Keratinocyte (primary cell): ENCODE measurements at regions not wholly inside any gene's neighbourhood (a gene's known extent, or its start where the extent isn't known, plus 50 kb on each side); places are given as distances from the start of the nearest gene placed in this dataset.
"Not testable (repeated sequence)": the region's sequence is repeated elsewhere in the genome, so short reads cannot be mapped to it uniquely, and the experiment has no call there.

Source experiments
- DNase-seq: peaks from one replicate; pipeline ENCODE4 v3.0.0-alpha.2; 2011; ENCODE audit warnings: low read depth, missing footprints, low spot score
- FAIRE-seq: peaks from 2 replicates; lab custom pipeline; 2011; peaks lifted over from hg19 to GRCh38; lab: Jason Lieb, UNC
- H2AFZ ChIP-seq: 2 replicates; pipeline ENCODE4 v1.6.0; 2012; ENCODE audit warnings: low read length, control low read depth, inconsistent platforms; ENCODE audit not compliant: control insufficient read depth
- H3K27ac ChIP-seq: 2 replicates; pipeline ENCODE4 v1.5.1; 2011; ENCODE audit warnings: low read length; ENCODE audit not compliant: control insufficient read depth, insufficient read depth
- H3K27me3 ChIP-seq: 3 replicates; pipeline ENCODE4 v1.6.0; 2011; ENCODE audit warnings: low read length; ENCODE audit not compliant: control insufficient read depth, insufficient read depth; ENCODE audit errors: extremely low read depth
- H3K36me3 ChIP-seq, 2 experiments: 2 replicates in 1 of 2; 3 replicates in 1 of 2; pipeline ENCODE4 v1.5.1; 2011; ENCODE audit warnings: low read length in 2 of 2, mild to moderate bottlenecking in 1 of 2; ENCODE audit not compliant: control insufficient read depth in 2 of 2, insufficient read depth in 2 of 2; ENCODE audit errors: extremely low read depth in 1 of 2
- H3K4me1 ChIP-seq: 3 replicates; pipeline ENCODE4 v1.5.1; 2011; ENCODE audit warnings: low read length; ENCODE audit not compliant: control insufficient read depth, insufficient read depth; ENCODE audit errors: extremely low read depth
- H3K4me2 ChIP-seq: 3 replicates; pipeline ENCODE4 v1.6.0; 2011; ENCODE audit warnings: low read depth, low read length; ENCODE audit not compliant: control insufficient read depth, insufficient read depth; ENCODE audit errors: extremely low read depth
- H3K4me3 ChIP-seq, 3 experiments: fragments of 200-600 bp in 1 of 3; sonication (generic) in 1 of 3; 2 replicates in 2 of 3; 3 replicates in 1 of 3; pipeline ENCODE4 v1.5.1; 2011 to 2016; ENCODE audit warnings: low read length in 3 of 3, mild to moderate bottlenecking in 3 of 3, control low read depth in 2 of 3, inconsistent platforms in 1 of 3, low read depth in 1 of 3, mixed read lengths in 1 of 3, mixed run types in 1 of 3, moderate library complexity in 1 of 3; ENCODE audit not compliant: control insufficient read depth in 2 of 3, insufficient read depth in 2 of 3; ENCODE audit errors: extremely low read depth in 1 of 3
- H3K79me2 ChIP-seq: 2 replicates; pipeline ENCODE4 v1.6.0; 2012; ENCODE audit warnings: low read length; ENCODE audit not compliant: control insufficient read depth, insufficient read depth
- H3K9ac ChIP-seq: 3 replicates; pipeline ENCODE4 v1.6.0; 2011; ENCODE audit warnings: low read length; ENCODE audit not compliant: control insufficient read depth, insufficient read depth; ENCODE audit errors: extremely low read depth
- H3K9me1 ChIP-seq: 3 replicates; pipeline ENCODE4 v1.6.0; 2011; ENCODE audit warnings: low read length; ENCODE audit not compliant: control insufficient read depth, insufficient read depth; ENCODE audit errors: extremely low read depth
- H3K9me3 ChIP-seq: 2 replicates; pipeline ENCODE4 v1.5.1; 2012; ENCODE audit warnings: low read depth, low read length; ENCODE audit not compliant: control insufficient read depth
- H4K20me1 ChIP-seq: 3 replicates; pipeline ENCODE4 v1.6.0; 2011; ENCODE audit warnings: low read length; ENCODE audit not compliant: control insufficient read depth, insufficient read depth; ENCODE audit errors: extremely low read depth
- CTCF ChIP-seq, 3 experiments: IDR thresholded peaks in 1 of 3; conservative IDR thresholded peaks in 1 of 3; optimal IDR thresholded peaks in 1 of 3; 2 replicates in 2 of 3; 3 replicates in 1 of 3; pipeline versions ENCODE3 to v1.5.1; 2011; ENCODE audit warnings: low read length in 3 of 3, mild to moderate bottlenecking in 3 of 3, moderate library complexity in 2 of 3, control low read depth in 1 of 3, inconsistent platforms in 1 of 3; ENCODE audit not compliant: insufficient read depth in 2 of 3; ENCODE audit errors: extremely low read depth in 1 of 3
- EZH2 ChIP-seq: IDR thresholded peaks from one replicate; pipeline ENCODE4 v1.6.1; 2012; ENCODE audit warnings: inconsistent platforms, mild to moderate bottlenecking, low read length, moderate library complexity
- dilution Hi-C: fragments of 300-500 bp; cut with MboI; formaldehyde crosslinking; loops from one replicate; pipeline ENCODE4 v1.7.0; 2020; ENCODE audit warnings: low sequenced_read_pairs; ENCODE audit not compliant: extremely low pct_ligation_motif_present

GRCh38 chr4:179372242-179372641, 1930.0 kb upstream of the AGA start:
- no peak overlapping the region for H2AFZ ChIP-seq
- dilution Hi-C loops: no loop called here
- no peaks in the 10 kb centered on the region for H3K27me3 ChIP-seq
- H3K4me2 ChIP-seq: no peak overlapping the region
- H3K9ac ChIP-seq: no peak overlapping the region
- no peaks in the 10 kb centered on the region for H4K20me1 ChIP-seq
- TF ChIP-seq EZH2 (no peak), CTCF (optimal IDR thresholded peaks at IDR 0.05 in 1 of 3, IDR thresholded peaks at IDR 0.05 in 1 of 3, conservative IDR thresholded peaks at IDR 0.05 in 1 of 3; ENCODE audit: extremely low read depth in 1 of 3, insufficient read depth in 2 of 3, low read length in 3 of 3) (no peak)
- no peak overlapping the region for H3K4me3 ChIP-seq
- H3K9me3 ChIP-seq: peaks cover 4% of the 10 kb centered on the region
- H3K27ac ChIP-seq: no peak overlapping the region
- H3K79me2 ChIP-seq: no peaks in the 10 kb centered on the region
- H3K9me1 ChIP-seq: no peaks in the 10 kb centered on the region
- FAIRE-seq: no peak
- H3K4me1 ChIP-seq: no peaks in the 10 kb centered on the region
- no peak for DNase-seq
- no peaks in the 10 kb centered on the region for H3K36me3 ChIP-seq

DNA sequence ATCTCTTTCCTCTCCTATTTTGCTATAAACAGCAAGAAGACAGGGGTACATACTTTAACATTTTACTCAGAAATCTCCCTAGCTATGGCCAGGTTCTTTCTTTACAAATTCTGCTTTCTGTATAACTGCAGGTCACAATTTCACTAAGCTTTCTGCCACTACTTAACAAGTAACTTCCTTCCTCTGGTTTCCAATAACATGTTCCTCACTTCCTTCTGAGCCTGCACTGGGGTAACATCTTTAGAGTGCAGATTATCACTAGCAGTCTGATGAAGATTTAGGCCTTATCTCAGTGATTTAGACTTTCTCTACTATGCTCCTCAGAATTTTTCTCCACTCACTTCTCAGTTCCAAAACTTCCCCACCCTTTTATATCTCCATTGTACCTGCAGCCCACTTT, 1930.5 kb upstream of the AGA start:
- Histone ChIP-seq H3K27me3 (no peaks in the 10 kb centered on the region), H3K9me3 (peaks cover 4% of the 10 kb centered on the region), H3K79me2 (no peaks in the 10 kb centered on the region), H3K4me2 (no peak overlapping the region), H2AFZ (no peak overlapping the region), H4K20me1 (no peaks in the 10 kb centered on the region), H3K9ac (no peak overlapping the region), H3K4me3 (no peak overlapping the region), H3K9me1 (no peaks in the 10 kb centered on the region), H3K27ac (no peak overlapping the region), H3K4me1 (no peaks in the 10 kb centered on the region), H3K36me3 (no peaks in the 10 kb centered on the region)
- DNase-seq (no peak), FAIRE-seq (no peak)
- no peak for TF ChIP-seq CTCF (optimal IDR thresholded peaks at IDR 0.05 in 1 of 3, IDR thresholded peaks at IDR 0.05 in 1 of 3, conservative IDR thresholded peaks at IDR 0.05 in 1 of 3; ENCODE audit: extremely low read depth in 1 of 3, insufficient read depth in 2 of 3, low read length in 3 of 3)
- no peak for TF ChIP-seq EZH2
- dilution Hi-C loops: no loop called here

DNA sequence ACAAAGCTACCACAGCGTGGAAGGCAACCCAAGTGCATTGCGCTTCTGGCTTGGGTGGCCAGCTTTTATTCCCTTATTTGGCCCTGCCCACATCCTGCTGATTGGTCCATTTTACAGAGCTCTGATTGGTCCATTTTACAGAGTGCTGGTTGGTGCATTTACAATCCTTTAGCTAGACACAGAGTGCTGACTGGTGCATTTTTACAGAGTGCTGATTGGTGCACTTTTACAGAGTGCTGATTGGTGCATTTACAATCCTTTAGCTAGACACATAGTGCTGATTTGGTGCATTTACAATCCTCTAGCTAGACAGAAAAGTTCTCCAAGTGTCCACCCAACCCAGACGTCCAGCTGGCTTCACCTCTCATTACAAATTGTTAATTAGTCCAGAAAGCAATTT, 1936.6 kb upstream of the AGA start:
- H3K79me2 ChIP-seq, H3K4me3 ChIP-seq, H3K4me2 ChIP-seq, H3K9me3 ChIP-seq, DNase-seq, H3K36me3 ChIP-seq, H3K9ac ChIP-seq, H3K27ac ChIP-seq, H2AFZ ChIP-seq, H4K20me1 ChIP-seq, H3K9me1 ChIP-seq, H3K4me1 ChIP-seq, FAIRE-seq, dilution Hi-C loops, H3K27me3 ChIP-seq: not testable (repeated sequence)
